Kidney (tissue), 13 donors: ENCODE measurements at regions not wholly inside any gene's neighbourhood (a gene's known extent, or its start where the extent isn't known, plus 50 kb on each side); places are given as distances from the start of the nearest gene placed in this dataset.

ENCODE experiments used
- DNase-seq, 5 donors: peaks; one replicate each; pipeline ENCODE4 v3.0.0-alpha.2; 2013 to 2020
- FAIRE-seq: peaks from 2 replicates; lab custom pipeline; 2012; peaks lifted over from hg19 to GRCh38; lab: Jason Lieb, UNC
- H3K27ac ChIP-seq, 2 donors: one replicate each; pipeline ENCODE4 v1.7.0; 2013; ENCODE audit warnings: low read depth in 2 of 2, low read length in 2 of 2, inconsistent platforms in 1 of 2
- H3K27me3 ChIP-seq: one replicate; pipeline ENCODE4 v1.7.1; 2013; ENCODE audit warnings: low read length, inconsistent platforms; ENCODE audit not compliant: control insufficient read depth, insufficient read depth
- H3K36me3 ChIP-seq, 3 donors: one replicate each; pipeline versions ENCODE4 v1.7.0 to v1.7.1; 2013; ENCODE audit warnings: low read length in 3 of 3, control low read depth in 1 of 3, inconsistent platforms in 1 of 3; ENCODE audit not compliant: insufficient read depth in 3 of 3, control insufficient read depth in 2 of 3
- H3K4me1 ChIP-seq, 3 donors: one replicate each; pipeline versions ENCODE4 v1.7.0 to v1.7.1; 2013; ENCODE audit warnings: low read length in 3 of 3, inconsistent platforms in 1 of 3, low read depth in 1 of 3; ENCODE audit not compliant: control insufficient read depth in 2 of 3, insufficient read depth in 2 of 3
- H3K4me3 ChIP-seq, 3 donors: one replicate each; pipeline versions ENCODE4 v1.7.0 to v1.8.1; 2013; ENCODE audit warnings: low read length in 3 of 3, control low read depth in 1 of 3, inconsistent platforms in 1 of 3
- H3K9ac ChIP-seq, 3 donors: one replicate each; pipeline versions ENCODE4 v1.7.0 to v1.7.1; 2013; ENCODE audit warnings: low read length in 3 of 3, control low read depth in 1 of 3, inconsistent platforms in 1 of 3
- H3K9me3 ChIP-seq, 3 donors: one replicate each; pipeline versions ENCODE4 v1.7.0 to v1.7.1; 2013; ENCODE audit warnings: low read length in 3 of 3, control low read depth in 1 of 3, inconsistent platforms in 1 of 3; ENCODE audit not compliant: control insufficient read depth in 2 of 3, insufficient read depth in 1 of 3
- intact Hi-C: fragments of 100-400 bp; cut with DNase I; formaldehyde crosslinking; loops from one replicate; pipeline ENCODE4 v1.11.1; 2022
- TF ChIP-seq, protein P1 (sequence below): IDR thresholded peaks from 3 replicates; pipeline ENCODE4 v1.5.1; 2012; ENCODE audit warnings: mild to moderate bottlenecking, moderate library complexity, borderline replicate concordance; ENCODE audit not compliant: insufficient read depth; ENCODE audit errors: extremely low read depth
- donor health status: control.
- donor health status: control.
- donor health status: control.
- donor health status: control.
- donor health status: control.
- donor health status: DM: yes; HTN: yes; CAD: no.
- donor health status: Normal renal cell carcinoma (clear cell type).

DNA sequence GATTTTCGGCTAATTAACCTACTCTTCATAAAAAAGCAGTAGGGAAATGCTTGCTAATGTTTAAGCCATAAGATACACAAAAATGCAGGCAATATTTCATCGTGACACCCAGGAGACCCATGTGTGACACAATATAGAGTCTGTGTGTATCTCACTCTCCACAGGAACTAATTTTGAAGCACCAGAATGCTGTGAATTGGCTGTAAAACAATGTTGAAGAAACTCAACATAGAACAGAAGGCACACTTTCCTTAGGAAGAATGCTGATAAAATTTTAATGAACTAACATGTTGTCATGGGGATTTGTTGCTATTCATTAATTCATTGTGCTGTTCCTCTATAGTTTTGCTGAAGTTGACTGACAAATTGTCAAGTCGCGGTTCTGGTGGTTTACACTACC is 249.4 kb upstream of the TFAP2D start:
- FAIRE-seq: no peak
- no peaks in the 10 kb centered on the region for H3K9me3 ChIP-seq
- H3K27me3 ChIP-seq: no peaks in the 10 kb centered on the region
- no peaks in the 10 kb centered on the region for H3K4me1 ChIP-seq
- TF ChIP-seq, protein P1, sequence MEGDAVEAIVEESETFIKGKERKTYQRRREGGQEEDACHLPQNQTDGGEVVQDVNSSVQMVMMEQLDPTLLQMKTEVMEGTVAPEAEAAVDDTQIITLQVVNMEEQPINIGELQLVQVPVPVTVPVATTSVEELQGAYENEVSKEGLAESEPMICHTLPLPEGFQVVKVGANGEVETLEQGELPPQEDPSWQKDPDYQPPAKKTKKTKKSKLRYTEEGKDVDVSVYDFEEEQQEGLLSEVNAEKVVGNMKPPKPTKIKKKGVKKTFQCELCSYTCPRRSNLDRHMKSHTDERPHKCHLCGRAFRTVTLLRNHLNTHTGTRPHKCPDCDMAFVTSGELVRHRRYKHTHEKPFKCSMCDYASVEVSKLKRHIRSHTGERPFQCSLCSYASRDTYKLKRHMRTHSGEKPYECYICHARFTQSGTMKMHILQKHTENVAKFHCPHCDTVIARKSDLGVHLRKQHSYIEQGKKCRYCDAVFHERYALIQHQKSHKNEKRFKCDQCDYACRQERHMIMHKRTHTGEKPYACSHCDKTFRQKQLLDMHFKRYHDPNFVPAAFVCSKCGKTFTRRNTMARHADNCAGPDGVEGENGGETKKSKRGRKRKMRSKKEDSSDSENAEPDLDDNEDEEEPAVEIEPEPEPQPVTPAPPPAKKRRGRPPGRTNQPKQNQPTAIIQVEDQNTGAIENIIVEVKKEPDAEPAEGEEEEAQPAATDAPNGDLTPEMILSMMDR: no peak
- intact Hi-C loops: no loop called here
- H3K4me3 ChIP-seq: no peak overlapping the region
- H3K36me3 ChIP-seq: no peaks in the 10 kb centered on the region
- no peak for DNase-seq
- no peak overlapping the region for H3K9ac ChIP-seq
- H3K27ac ChIP-seq: no peak overlapping the region

DNA sequence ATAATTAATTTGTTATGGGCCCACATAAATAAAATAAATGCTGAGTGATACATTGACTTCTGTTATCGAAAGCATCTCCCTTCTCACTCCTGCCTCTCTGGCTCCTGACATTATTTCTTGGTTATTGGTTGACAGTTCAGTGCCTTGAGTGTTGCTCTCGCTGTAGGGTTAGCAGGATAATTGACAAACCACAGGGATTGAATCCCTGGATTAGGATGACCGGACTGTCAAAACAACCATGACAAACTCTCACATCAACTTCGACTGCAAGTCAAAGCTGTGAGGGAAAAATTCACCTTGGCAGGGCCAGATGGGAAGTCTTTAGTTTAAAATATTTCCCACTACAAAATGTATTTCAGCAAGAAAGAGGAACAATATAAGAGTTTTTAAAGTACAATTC is 245.4 kb upstream of the TFAP2D start:
- Histone ChIP-seq H3K27ac (no peak overlapping the region), H3K9me3 (no peaks in the 10 kb centered on the region), H3K4me1 (no peaks in the 10 kb centered on the region), H3K27me3 (no peaks in the 10 kb centered on the region), H3K36me3 (no peaks in the 10 kb centered on the region), H3K9ac (no peak overlapping the region), H3K4me3 (no peak overlapping the region)
- intact Hi-C loops: no loop called here
- TF ChIP-seq, protein P1: no peak
- DNase-seq: no peak
- FAIRE-seq: no peak

DNA sequence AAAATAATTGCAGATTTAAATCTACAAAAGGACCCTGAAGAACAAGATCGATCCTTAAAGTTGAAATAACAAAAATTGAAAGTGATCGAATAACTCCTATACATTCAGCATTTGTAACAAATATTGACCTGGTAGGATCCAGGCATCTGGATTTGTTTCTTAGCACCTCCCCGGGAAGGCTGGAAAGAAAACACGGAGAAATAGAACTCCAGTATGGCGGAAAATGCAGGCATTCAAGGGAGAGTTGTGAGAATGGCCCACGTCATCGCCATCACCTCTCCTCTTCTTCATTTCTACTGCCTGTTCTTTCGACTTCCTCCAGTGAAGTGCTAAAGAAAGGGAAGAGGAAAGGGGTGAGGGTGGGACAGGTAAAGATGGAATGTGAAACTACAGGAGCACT is 242.3 kb upstream of the TFAP2D start:
- H3K36me3 ChIP-seq: no peaks in the 10 kb centered on the region
- intact Hi-C loops: no loop called here
- H3K9ac ChIP-seq: no peak overlapping the region
- H3K4me3 ChIP-seq: no peak overlapping the region
- TF ChIP-seq, protein P1: no peak
- no peak for FAIRE-seq
- no peaks in the 10 kb centered on the region for H3K27me3 ChIP-seq
- DNase-seq: no peak
- H3K27ac ChIP-seq: no peak overlapping the region
- no peaks in the 10 kb centered on the region for H3K4me1 ChIP-seq
- H3K9me3 ChIP-seq: no peaks in the 10 kb centered on the region

DNA sequence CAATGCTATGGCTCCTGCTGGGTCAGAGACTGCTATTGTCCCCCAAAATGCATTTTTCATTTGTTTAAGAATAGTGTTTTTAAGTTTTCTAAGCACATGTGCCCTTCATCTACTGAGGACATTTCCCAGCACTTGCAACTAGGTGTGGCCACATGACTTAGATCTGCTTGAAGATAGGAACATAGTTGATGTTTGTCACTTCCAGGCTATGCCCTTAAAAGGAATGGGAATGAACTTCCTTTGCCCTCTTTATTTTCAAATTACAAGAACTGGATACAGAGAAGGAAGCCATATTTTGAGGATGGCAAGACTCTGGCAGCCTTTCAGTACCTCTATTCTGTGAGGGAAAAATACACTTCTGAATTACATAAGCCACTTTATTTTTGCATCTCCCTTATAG is 203.0 kb upstream of the TFAP2D start:
- no peak for DNase-seq
- Histone ChIP-seq H3K36me3 (no peaks in the 10 kb centered on the region), H3K27me3 (no peaks in the 10 kb centered on the region), H3K9ac (no peak overlapping the region), H3K27ac (no peak overlapping the region), H3K9me3 (no peaks in the 10 kb centered on the region), H3K4me3 (no peak overlapping the region), H3K4me1 (no peaks in the 10 kb centered on the region)
- TF ChIP-seq, protein P1: no peak
- intact Hi-C loops: no loop called here
- no peak for FAIRE-seq
